Neural cell (in vitro differentiated cells): ENCODE measurements at regions not wholly inside any gene's neighbourhood (a gene's known extent, or its start where the extent isn't known, plus 50 kb on each side); places are given as distances from the start of the nearest gene placed in this dataset.

ENCODE experiments used
- H2AFZ ChIP-seq: fragments of 200-600, 300-800 bp; sonication (generic), shearing (Covaris generic); 2 replicates; pipeline ENCODE4 v1.6.0; 2014; ENCODE audit warnings: low read depth, mild to moderate bottlenecking, antibody characterized with exemption, low read length, moderate library complexity
- H3F3A ChIP-seq: fragments of 200-600 bp; shearing (Covaris generic); 2 replicates; pipeline ENCODE4 v1.6.1; 2016; ENCODE audit warnings: mild to moderate bottlenecking, moderate library complexity, mixed read lengths, antibody characterized with exemption, low read length; ENCODE audit not compliant: insufficient read depth, poor library complexity, severe bottlenecking
- H3K27ac ChIP-seq: fragments of 200-600, 300-800 bp; sonication (generic), shearing (Covaris generic); 2 replicates; pipeline ENCODE4 v1.5.1; 2014; ENCODE audit warnings: mild to moderate bottlenecking, low read length, moderate library complexity
- H3K27me3 ChIP-seq: fragments of 300-800, 200-600 bp; sonication (generic), shearing (Covaris generic); 2 replicates; pipeline ENCODE4 v1.6.0; 2014; ENCODE audit warnings: mild to moderate bottlenecking, low read depth, low read length, moderate library complexity; ENCODE audit not compliant: insufficient read depth
- H3K36me3 ChIP-seq: fragments of 300-800, 200-600 bp; sonication (generic), shearing (Covaris generic); 2 replicates; pipeline ENCODE4 v1.5.1; 2014; ENCODE audit warnings: mild to moderate bottlenecking, antibody characterized with exemption, low read length, moderate library complexity; ENCODE audit not compliant: insufficient read depth
- H3K4me2 ChIP-seq: fragments of 300-800, 200-600 bp; sonication (generic), shearing (Covaris generic); 2 replicates; pipeline ENCODE4 v1.6.0; 2014; ENCODE audit warnings: mild to moderate bottlenecking, low read length
- H3K4me3 ChIP-seq: fragments of 300-800, 200-600 bp; sonication (generic), shearing (Covaris generic); 2 replicates; pipeline ENCODE4 v1.5.1; 2014; ENCODE audit warnings: mild to moderate bottlenecking, low read length, moderate library complexity
- H3K79me2 ChIP-seq: fragments of 200-600 bp; shearing (Covaris generic); replicated peaks from 2 replicates; pipeline ENCODE4 v1.6.0; 2014; ENCODE audit warnings: mild to moderate bottlenecking, low read length, moderate library complexity; ENCODE audit not compliant: insufficient read depth
- H3K9ac ChIP-seq: fragments of 300-800, 200-600 bp; sonication (generic), shearing (Covaris generic); 2 replicates; pipeline ENCODE4 v1.6.1; 2016; ENCODE audit warnings: mild to moderate bottlenecking, low read length, mixed read lengths
- H3K9me2 ChIP-seq: fragments of 200-600 bp; shearing (Covaris generic); 2 replicates; pipeline ENCODE4 v1.6.1; 2016; ENCODE audit warnings: mild to moderate bottlenecking, low read length, mixed read lengths; ENCODE audit not compliant: insufficient read depth
- H3K9me3 ChIP-seq: fragments of 200-600, 300-800 bp; sonication (generic), shearing (Covaris generic); 2 replicates; pipeline ENCODE4 v1.6.1; 2016; ENCODE audit warnings: mild to moderate bottlenecking, mixed run types, low read length, moderate library complexity, mixed read lengths
- H4K20me1 ChIP-seq: fragments of 200-600 bp; shearing (Covaris generic); 2 replicates; pipeline ENCODE4 v1.6.1; 2016; ENCODE audit warnings: mild to moderate bottlenecking, mixed run types; ENCODE audit not compliant: insufficient read depth
- EP300 ChIP-seq: fragments of 450-650 bp; conservative IDR thresholded peaks from 2 replicates; pipeline ENCODE4 v1.6.1; 2014; ENCODE audit warnings: antibody characterized with exemption, mild to moderate bottlenecking, moderate library complexity; ENCODE audit not compliant: poor library complexity, severe bottlenecking
- EZH2 ChIP-seq: fragments of 200-600, 300-800 bp; shearing (Covaris generic), sonication (generic); IDR thresholded peaks from 2 replicates; pipeline ENCODE4 v1.6.1; 2014; ENCODE audit warnings: antibody characterized with exemption, low read length, borderline replicate concordance, mild to moderate bottlenecking; ENCODE audit not compliant: insufficient read depth, poor library complexity, severe bottlenecking
- MXI1 ChIP-seq: fragments of 450-650 bp; conservative IDR thresholded peaks from 2 replicates; pipeline ENCODE4 v1.6.1; 2014; ENCODE audit warnings: antibody characterized with exemption, mild to moderate bottlenecking; ENCODE audit not compliant: poor library complexity, severe bottlenecking
- POLR2AphosphoS5 ChIP-seq: IDR thresholded peaks from 2 replicates; pipeline ENCODE4 v1.6.1; 2012
- RAD21 ChIP-seq: fragments of 450-650 bp; conservative IDR thresholded peaks from 2 replicates; pipeline ENCODE4 v1.6.1; 2014; ENCODE audit warnings: antibody characterized with exemption, mild to moderate bottlenecking, moderate library complexity
- SMC3 ChIP-seq: fragments of 450-650 bp; conservative IDR thresholded peaks from 2 replicates; pipeline ENCODE4 v1.6.1; 2014; ENCODE audit warnings: antibody characterized with exemption, mild to moderate bottlenecking, moderate library complexity; ENCODE audit not compliant: poor library complexity
- TAF1 ChIP-seq: IDR thresholded peaks from 2 replicates; pipeline ENCODE4 v1.6.1; 2012; ENCODE audit warnings: low read depth
- TF ChIP-seq, protein P1 (sequence below): IDR thresholded peaks from 2 replicates; pipeline ENCODE4 v1.6.1; 2012; ENCODE audit warnings: borderline replicate concordance
- TF ChIP-seq, protein P2 (sequence below): fragments of 450-650 bp; IDR thresholded peaks from 2 replicates; pipeline ENCODE4 v1.5.1; 2014; ENCODE audit warnings: antibody characterized with exemption, mild to moderate bottlenecking, moderate library complexity; ENCODE audit not compliant: poor library complexity, severe bottlenecking

DNA sequence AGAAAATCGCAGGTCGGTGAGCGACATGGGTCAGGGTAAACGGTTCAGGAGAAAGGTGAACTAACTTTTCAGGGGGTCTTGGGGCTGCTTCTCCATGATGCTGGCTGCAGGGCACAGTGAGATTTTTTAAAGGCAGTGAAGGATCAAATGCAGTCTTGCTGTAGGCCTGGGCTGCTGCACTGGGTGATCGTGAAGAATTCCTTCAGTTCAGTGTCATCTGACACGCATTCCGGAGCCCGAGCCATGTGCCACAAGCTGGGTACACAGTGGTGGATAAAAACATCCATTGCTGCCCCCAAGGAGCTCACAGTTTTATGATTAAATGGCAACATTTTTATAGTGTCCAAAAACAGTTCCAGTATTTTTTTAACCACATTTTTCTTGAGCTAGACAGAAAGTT is 56.3 kb upstream of the GPR12 start:
- Histone ChIP-seq H3K9me3 (no peaks in the 10 kb centered on the region), H3K27me3 (no peaks in the 10 kb centered on the region), H3K4me3 (no peak overlapping the region), H3K9me2 (no peaks in the 10 kb centered on the region), H4K20me1 (no peaks in the 10 kb centered on the region), H3K9ac (no peak overlapping the region), H3F3A (no peaks in the 10 kb centered on the region), H3K79me2 (no peaks in the 10 kb centered on the region), H3K27ac (no peak overlapping the region), H3K4me2 (no peak overlapping the region), H3K36me3 (no peaks in the 10 kb centered on the region), H2AFZ (no peak overlapping the region)
- TF ChIP-seq SMC3, result no peak
- TF ChIP-seq, protein P1, sequence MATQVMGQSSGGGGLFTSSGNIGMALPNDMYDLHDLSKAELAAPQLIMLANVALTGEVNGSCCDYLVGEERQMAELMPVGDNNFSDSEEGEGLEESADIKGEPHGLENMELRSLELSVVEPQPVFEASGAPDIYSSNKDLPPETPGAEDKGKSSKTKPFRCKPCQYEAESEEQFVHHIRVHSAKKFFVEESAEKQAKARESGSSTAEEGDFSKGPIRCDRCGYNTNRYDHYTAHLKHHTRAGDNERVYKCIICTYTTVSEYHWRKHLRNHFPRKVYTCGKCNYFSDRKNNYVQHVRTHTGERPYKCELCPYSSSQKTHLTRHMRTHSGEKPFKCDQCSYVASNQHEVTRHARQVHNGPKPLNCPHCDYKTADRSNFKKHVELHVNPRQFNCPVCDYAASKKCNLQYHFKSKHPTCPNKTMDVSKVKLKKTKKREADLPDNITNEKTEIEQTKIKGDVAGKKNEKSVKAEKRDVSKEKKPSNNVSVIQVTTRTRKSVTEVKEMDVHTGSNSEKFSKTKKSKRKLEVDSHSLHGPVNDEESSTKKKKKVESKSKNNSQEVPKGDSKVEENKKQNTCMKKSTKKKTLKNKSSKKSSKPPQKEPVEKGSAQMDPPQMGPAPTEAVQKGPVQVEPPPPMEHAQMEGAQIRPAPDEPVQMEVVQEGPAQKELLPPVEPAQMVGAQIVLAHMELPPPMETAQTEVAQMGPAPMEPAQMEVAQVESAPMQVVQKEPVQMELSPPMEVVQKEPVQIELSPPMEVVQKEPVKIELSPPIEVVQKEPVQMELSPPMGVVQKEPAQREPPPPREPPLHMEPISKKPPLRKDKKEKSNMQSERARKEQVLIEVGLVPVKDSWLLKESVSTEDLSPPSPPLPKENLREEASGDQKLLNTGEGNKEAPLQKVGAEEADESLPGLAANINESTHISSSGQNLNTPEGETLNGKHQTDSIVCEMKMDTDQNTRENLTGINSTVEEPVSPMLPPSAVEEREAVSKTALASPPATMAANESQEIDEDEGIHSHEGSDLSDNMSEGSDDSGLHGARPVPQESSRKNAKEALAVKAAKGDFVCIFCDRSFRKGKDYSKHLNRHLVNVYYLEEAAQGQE, result no peak
- TF ChIP-seq, protein P2, sequence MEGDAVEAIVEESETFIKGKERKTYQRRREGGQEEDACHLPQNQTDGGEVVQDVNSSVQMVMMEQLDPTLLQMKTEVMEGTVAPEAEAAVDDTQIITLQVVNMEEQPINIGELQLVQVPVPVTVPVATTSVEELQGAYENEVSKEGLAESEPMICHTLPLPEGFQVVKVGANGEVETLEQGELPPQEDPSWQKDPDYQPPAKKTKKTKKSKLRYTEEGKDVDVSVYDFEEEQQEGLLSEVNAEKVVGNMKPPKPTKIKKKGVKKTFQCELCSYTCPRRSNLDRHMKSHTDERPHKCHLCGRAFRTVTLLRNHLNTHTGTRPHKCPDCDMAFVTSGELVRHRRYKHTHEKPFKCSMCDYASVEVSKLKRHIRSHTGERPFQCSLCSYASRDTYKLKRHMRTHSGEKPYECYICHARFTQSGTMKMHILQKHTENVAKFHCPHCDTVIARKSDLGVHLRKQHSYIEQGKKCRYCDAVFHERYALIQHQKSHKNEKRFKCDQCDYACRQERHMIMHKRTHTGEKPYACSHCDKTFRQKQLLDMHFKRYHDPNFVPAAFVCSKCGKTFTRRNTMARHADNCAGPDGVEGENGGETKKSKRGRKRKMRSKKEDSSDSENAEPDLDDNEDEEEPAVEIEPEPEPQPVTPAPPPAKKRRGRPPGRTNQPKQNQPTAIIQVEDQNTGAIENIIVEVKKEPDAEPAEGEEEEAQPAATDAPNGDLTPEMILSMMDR, result no peak
- no peak for TF ChIP-seq RAD21
- no peak for TF ChIP-seq TAF1
- no peak for TF ChIP-seq MXI1
- TF ChIP-seq POLR2AphosphoS5, result no peak
- no peak for TF ChIP-seq EZH2
- TF ChIP-seq EP300, result no peak

DNA sequence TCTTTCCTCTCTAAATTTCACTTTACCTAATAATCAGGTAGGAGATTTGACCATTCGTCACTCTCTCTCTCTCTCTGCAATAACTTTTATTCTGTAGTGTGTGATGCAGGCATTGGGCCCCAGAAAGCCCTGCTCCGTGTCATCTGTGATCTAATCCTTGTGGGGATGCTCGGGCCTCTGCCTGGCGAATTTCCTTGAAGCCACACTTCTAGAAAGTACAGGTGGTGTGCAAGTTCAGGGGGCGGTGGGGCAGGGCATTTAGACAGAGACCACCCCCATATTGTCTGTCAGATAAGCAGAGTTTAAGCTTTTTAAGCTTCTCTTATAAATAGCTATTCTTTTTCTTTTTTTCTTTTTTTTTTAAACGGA is 53.4 kb upstream of the GPR12 start:
- no peak overlapping the region for H3K9ac ChIP-seq
- H3K79me2 ChIP-seq, result no peaks in the 10 kb centered on the region
- H2AFZ ChIP-seq, result no peak overlapping the region
- H3K4me3 ChIP-seq, result no peak overlapping the region
- no peaks in the 10 kb centered on the region for H3K36me3 ChIP-seq
- no peak for TF ChIP-seq RAD21
- TF ChIP-seq MXI1, result no peak
- TF ChIP-seq, protein P2, result no peak
- TF ChIP-seq POLR2AphosphoS5, result no peak
- TF ChIP-seq TAF1, result no peak
- no peak for TF ChIP-seq SMC3
- TF ChIP-seq EP300, result no peak
- TF ChIP-seq, protein P1, result no peak
- no peak for TF ChIP-seq EZH2
- no peaks in the 10 kb centered on the region for H3K9me3 ChIP-seq
- no peaks in the 10 kb centered on the region for H3F3A ChIP-seq
- no peaks in the 10 kb centered on the region for H3K27me3 ChIP-seq
- no peaks in the 10 kb centered on the region for H4K20me1 ChIP-seq
- H3K9me2 ChIP-seq, result no peaks in the 10 kb centered on the region
- no peak overlapping the region for H3K4me2 ChIP-seq
- H3K27ac ChIP-seq, result no peak overlapping the region
